Endometrium (tissue), 2 donors: ENCODE measurements at regions not wholly inside any gene's neighbourhood (a gene's known extent, or its start where the extent isn't known, plus 50 kb on each side); places are given as distances from the start of the nearest gene placed in this dataset.

Experiments
- FAIRE-seq: peaks from 2 replicates; lab custom pipeline; 2012; peaks lifted over from hg19 to GRCh38; lab: Jason Lieb, UNC
- donor health status: control.
- donor health status: control.

- FAIRE-seq = no peak
These were observed 184.1 kb upstream of the LNX1 start for GRCh38 chr4:53775381-53775780.

- no peak for FAIRE-seq
These were observed 180.0 kb upstream of the LNX1 start for GRCh38 chr4:53771326-53771725.

- FAIRE-seq = no peak
These were observed 176.2 kb upstream of the LNX1 start for GRCh38 chr4:53767482-53767881.

- FAIRE-seq = peak; percentile 60
These were observed 173.6 kb upstream of the LNX1 start for GRCh38 chr4:53764761-53765490.

- FAIRE-seq = no peak
These were observed 172.7 kb upstream of the LNX1 start for GRCh38 chr4:53763813-53764597.

GRCh38 chr4:53755656-53756055 is 164.4 kb upstream of the LNX1 start:
- no peak for FAIRE-seq

GRCh38 chr4:53752124-53752523 is 160.8 kb upstream of the LNX1 start:
- no peak for FAIRE-seq

- no peak for FAIRE-seq
These were observed 157.1 kb upstream of the LNX1 start for GRCh38 chr4:53748328-53748772.

GRCh38 chr4:53747401-53747800 is 156.1 kb upstream of the LNX1 start:
- no peak for FAIRE-seq

GRCh38 chr4:53744446-53745160 is 153.3 kb upstream of the LNX1 start:
- FAIRE-seq = no peak

GRCh38 chr4:53734584-53735353 is 143.5 kb upstream of the LNX1 start:
- no peak for FAIRE-seq

- FAIRE-seq = no peak
These were observed 142.9 kb upstream of the LNX1 start for GRCh38 chr4:53734182-53734581.

GRCh38 chr4:53732661-53733060 is 141.4 kb upstream of the LNX1 start:
- no peak for FAIRE-seq

- FAIRE-seq = no peak
These were observed 138.9 kb upstream of the LNX1 start for GRCh38 chr4:53730031-53730805.

GRCh38 chr4:53722110-53722509 is 130.8 kb upstream of the LNX1 start:
- no peak for FAIRE-seq

- FAIRE-seq = no peak
These were observed 130.0 kb upstream of the LNX1 start for GRCh38 chr4:53721263-53721662.

GRCh38 chr4:53720776-53721175 is 129.5 kb upstream of the LNX1 start:
- no peak for FAIRE-seq

- no peak for FAIRE-seq
These were observed 125.8 kb upstream of the LNX1 start for GRCh38 chr4:53717064-53717549.

GRCh38 chr4:53716471-53717063 is 125.3 kb upstream of the LNX1 start:
- no peak for FAIRE-seq

- no peak for FAIRE-seq
These were observed 124.7 kb upstream of the LNX1 start for GRCh38 chr4:53716011-53716410.
